Erythroblast (primary cell): ENCODE measurements at regions not wholly inside any gene's neighbourhood (a gene's known extent, or its start where the extent isn't known, plus 50 kb on each side); places are given as distances from the start of the nearest gene placed in this dataset.

Experiments
- GATA1 ChIP-seq: IDR thresholded peaks from 2 replicates; pipeline ENCODE4 v1.6.1; 2011; ENCODE audit warnings: low read depth, mild to moderate bottlenecking, control low read depth, low read length, moderate library complexity
- POLR2A ChIP-seq: IDR thresholded peaks from 2 replicates; pipeline ENCODE4 v1.6.1; 2011; ENCODE audit warnings: mild to moderate bottlenecking, low read length

DNA sequence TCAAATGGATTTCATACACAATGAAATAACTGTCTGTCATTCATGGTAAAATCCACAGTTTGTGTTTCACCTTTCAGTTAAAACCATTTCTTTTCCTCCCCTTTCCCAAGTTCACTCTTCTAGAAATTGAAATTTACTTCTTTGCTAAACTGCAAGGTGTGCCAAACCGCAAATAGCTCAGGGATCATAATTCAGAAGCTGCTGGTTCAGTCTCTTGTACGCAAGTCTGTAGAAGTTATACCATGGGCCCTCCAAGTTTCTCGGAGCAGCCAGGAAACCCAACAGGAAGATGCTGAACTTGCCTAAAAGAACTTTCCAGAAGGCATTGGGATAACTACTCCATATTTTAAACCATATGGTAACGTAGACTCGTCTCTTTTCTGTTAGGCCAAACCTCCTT is 268.9 kb downstream of the FLRT2 start:
- TF ChIP-seq POLR2A = no peak
- TF ChIP-seq GATA1 = no peak
